ENCODE measurements at regions not wholly inside any gene's neighbourhood (a gene's known extent, or its start where the extent isn't known, plus 50 kb on each side); places are given as distances from the start of the nearest gene placed in this dataset.

DNA sequence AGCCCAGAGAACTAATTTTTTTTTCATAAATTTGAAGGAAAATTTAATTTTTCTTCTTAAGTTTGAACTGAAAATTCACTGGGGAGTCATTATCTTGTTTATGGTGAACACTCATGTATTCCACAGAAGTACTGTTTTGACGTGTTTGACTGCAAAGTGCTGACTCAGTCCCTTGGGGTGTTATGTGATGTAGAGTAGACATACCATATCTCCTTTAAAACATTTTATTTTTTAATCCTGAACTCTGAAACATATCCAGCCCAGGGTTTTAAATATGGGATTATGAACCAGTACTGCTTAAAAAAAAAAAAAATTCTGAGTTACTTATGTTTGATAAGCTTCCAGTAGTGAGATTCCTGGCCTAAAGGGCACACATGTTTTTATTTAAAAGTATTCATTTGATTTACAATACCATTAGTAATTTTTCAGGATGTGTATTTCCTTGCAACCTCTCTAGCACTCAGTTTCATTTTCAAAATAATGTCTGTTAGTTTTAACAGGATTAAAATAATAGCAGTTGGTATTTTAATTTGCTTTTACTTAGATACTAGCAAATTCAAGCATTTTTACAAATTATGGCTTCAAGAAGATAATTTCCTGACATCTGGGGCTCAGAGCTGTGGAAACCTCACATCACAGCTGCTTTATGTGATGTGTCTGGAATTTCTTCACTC lies 81.7 kb upstream of the PDE10A start:
- TF ChIP-seq POLR2A (IDR thresholded peaks at IDR 0.05): no peak
- TF ChIP-seq, protein P1, sequence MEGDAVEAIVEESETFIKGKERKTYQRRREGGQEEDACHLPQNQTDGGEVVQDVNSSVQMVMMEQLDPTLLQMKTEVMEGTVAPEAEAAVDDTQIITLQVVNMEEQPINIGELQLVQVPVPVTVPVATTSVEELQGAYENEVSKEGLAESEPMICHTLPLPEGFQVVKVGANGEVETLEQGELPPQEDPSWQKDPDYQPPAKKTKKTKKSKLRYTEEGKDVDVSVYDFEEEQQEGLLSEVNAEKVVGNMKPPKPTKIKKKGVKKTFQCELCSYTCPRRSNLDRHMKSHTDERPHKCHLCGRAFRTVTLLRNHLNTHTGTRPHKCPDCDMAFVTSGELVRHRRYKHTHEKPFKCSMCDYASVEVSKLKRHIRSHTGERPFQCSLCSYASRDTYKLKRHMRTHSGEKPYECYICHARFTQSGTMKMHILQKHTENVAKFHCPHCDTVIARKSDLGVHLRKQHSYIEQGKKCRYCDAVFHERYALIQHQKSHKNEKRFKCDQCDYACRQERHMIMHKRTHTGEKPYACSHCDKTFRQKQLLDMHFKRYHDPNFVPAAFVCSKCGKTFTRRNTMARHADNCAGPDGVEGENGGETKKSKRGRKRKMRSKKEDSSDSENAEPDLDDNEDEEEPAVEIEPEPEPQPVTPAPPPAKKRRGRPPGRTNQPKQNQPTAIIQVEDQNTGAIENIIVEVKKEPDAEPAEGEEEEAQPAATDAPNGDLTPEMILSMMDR (IDR thresholded peaks at IDR 0.05): no peak

Measured in right lobe of liver (tissue), 4 donors.